ENCODE measurements at regions not wholly inside any gene's neighbourhood (a gene's known extent, or its start where the extent isn't known, plus 50 kb on each side); places are given as distances from the start of the nearest gene placed in this dataset.

GRCh38 chr4:185931986-185932385 lies 120.0 kb upstream of the SORBS2 start:
- Histone ChIP-seq H3K27me3 (no peaks in the 10 kb centered on the region), H3K36me3 (no peaks in the 10 kb centered on the region), H3K9me3 (ENCODE audit: low read depth) (no peaks in the 10 kb centered on the region), H3K4me1 (ENCODE audit: low read depth) (peaks cover 8% of the 10 kb centered on the region), H3K4me3 (no peak overlapping the region), H3K27ac (no peak overlapping the region)
- no peak for TF ChIP-seq CTCF (IDR thresholded peaks at IDR 0.05; ENCODE audit: low read depth, low read length)
- peak in 1 of 2 donors; percentile 9 for DNase-seq (ENCODE audit: low read depth in 1 of 2, low spot score in 1 of 2)

DNA sequence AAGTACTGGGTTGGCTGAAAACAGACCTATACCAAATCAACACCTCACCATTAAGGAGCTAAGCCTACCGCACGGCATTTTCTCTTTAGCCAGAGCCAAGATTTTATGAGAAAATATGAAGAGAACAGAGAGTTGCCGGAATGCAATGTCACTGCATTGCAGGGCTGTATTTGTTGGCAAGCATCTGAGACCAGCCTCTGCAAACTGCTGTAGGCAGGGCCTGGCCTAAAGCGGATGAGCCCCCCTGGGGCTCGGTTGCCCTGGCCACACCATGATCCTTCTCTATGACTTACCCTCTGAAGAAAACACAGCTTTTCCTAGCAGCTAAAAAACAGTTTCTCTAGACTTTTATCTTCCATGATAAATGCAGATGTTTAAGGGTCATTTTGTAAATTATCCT lies 120.5 kb upstream of the SORBS2 start:
- Histone ChIP-seq H3K36me3 (no peaks in the 10 kb centered on the region), H3K4me1 (ENCODE audit: low read depth) (peaks cover 4% of the 10 kb centered on the region), H3K4me3 (no peak overlapping the region), H3K27ac (no peak overlapping the region), H3K9me3 (ENCODE audit: low read depth) (no peaks in the 10 kb centered on the region), H3K27me3 (no peaks in the 10 kb centered on the region)
- DNase-seq (ENCODE audit: low read depth in 1 of 2, low spot score in 1 of 2): peak in 1 of 2 donors; percentile 67
- no peak for TF ChIP-seq CTCF (IDR thresholded peaks at IDR 0.05; ENCODE audit: low read depth, low read length)

DNA sequence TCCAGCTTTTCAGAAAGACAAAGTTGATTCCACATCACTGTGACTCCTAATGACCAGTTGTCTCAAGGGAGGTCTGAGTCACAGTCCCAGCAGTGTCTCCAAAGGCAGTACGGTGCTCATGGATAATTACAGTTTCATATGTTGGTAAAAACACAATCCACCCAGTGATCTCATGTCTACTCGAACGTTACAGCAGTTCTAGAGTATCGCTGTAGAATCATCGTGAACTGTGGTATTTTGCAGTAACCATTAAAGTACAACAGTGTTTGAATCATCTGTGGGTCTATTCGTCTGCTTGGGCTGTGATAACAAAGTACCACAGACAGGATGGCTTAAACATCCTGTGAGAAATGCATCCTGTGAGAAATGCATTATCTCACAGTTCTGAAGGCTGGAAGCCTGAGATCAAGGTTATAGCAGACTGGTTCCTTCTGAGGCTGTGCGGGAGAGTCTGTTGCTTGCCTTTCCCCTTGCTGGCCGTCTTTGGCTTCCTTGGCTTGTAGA lies 121.1 kb upstream of the SORBS2 start:
- H3K4me1 ChIP-seq (ENCODE audit: low read depth): no peaks in the 10 kb centered on the region
- no peaks in the 10 kb centered on the region for H3K9me3 ChIP-seq (ENCODE audit: low read depth)
- no peaks in the 10 kb centered on the region for H3K36me3 ChIP-seq
- DNase-seq (ENCODE audit: low read depth in 1 of 2, low spot score in 1 of 2): peak in 1 of 2 donors; percentile 38
- H3K4me3 ChIP-seq: no peak overlapping the region
- no peaks in the 10 kb centered on the region for H3K27me3 ChIP-seq
- no peak for TF ChIP-seq CTCF (IDR thresholded peaks at IDR 0.05; ENCODE audit: low read depth, low read length)
- no peak overlapping the region for H3K27ac ChIP-seq

DNA sequence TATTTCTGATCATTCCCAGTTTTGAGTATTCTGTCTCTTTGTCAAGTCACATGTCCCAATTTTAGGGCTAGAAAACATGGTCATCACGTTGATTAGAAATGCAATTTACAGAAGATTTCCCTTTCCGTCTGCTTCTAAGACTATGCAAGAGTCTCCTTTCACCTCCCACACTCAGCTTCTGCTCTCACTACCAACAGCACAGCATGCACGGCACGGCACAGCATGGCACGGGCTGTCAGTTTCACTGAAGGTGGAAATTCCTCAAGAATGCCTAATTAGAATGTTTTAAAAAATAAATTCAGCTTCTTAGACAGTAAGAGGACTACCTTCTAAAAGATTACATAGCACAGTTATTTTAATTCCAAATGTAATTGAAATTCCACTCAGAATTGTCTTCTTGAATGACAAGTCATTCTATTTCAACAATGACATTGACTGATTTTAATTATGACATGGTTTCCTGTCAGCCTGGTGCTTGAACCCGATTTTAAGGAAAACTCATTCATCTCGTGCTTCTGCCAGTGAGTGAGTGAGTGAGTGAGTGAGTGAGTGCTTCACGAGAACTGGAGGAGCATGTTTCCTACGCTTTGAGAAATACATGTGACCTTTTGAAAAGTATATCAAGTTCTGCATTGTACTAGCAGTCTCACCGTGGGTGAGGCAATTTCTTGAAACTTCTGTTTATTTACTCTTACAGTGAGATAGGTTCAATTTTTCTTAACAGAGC lies 124.8 kb upstream of the SORBS2 start:
- no peak for TF ChIP-seq CTCF (IDR thresholded peaks at IDR 0.05; ENCODE audit: low read depth, low read length)
- no peak overlapping the region for H3K4me3 ChIP-seq
- no peaks in the 10 kb centered on the region for H3K9me3 ChIP-seq (ENCODE audit: low read depth)
- H3K4me1 ChIP-seq (ENCODE audit: low read depth): no peaks in the 10 kb centered on the region
- H3K36me3 ChIP-seq: no peaks in the 10 kb centered on the region
- DNase-seq (ENCODE audit: low read depth in 1 of 2, low spot score in 1 of 2): peak in 1 of 2 donors; percentile 3
- H3K27me3 ChIP-seq: no peaks in the 10 kb centered on the region
- H3K27ac ChIP-seq: no peak overlapping the region

DNA sequence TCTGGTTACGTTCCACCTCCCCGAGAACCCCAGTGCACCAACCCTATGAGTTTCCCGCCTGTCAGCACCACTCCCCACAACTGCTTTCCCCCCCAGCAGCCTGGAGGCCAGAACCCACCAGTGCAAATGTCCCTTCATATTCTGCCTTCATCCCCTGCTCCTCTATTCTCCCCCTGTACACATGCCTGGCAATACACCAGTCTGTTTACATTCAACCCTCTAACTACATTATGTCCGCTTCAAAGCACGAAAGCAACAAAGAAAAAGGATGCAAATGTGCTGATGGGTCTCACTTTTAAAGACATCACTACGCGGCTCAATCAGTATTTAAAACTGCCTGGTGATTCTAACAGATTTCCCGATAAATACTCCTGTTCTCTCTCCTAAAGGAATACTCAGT lies 126.7 kb upstream of the SORBS2 start:
- Histone ChIP-seq H3K4me3 (no peak overlapping the region), H3K27me3 (no peaks in the 10 kb centered on the region), H3K27ac (no peak overlapping the region), H3K4me1 (ENCODE audit: low read depth) (no peaks in the 10 kb centered on the region), H3K9me3 (ENCODE audit: low read depth) (no peaks in the 10 kb centered on the region), H3K36me3 (no peaks in the 10 kb centered on the region)
- TF ChIP-seq CTCF (IDR thresholded peaks at IDR 0.05; ENCODE audit: low read depth, low read length): no peak
- no peak for DNase-seq (ENCODE audit: low read depth in 1 of 2, low spot score in 1 of 2)
